ENCODE measurements at regions not wholly inside any gene's neighbourhood (a gene's known extent, or its start where the extent isn't known, plus 50 kb on each side); places are given as distances from the start of the nearest gene placed in this dataset.

GRCh38 chr16:48479329-48479728, 94.1 kb upstream of the SIAH1 start:
- no peak for TF ChIP-seq CTCF (IDR thresholded peaks at IDR 0.05)
- no peak for TF ChIP-seq POLR2A (IDR thresholded peaks at IDR 0.05)
